ENCODE measurements at regions not wholly inside any gene's neighbourhood (a gene's known extent, or its start where the extent isn't known, plus 50 kb on each side); places are given as distances from the start of the nearest gene placed in this dataset.

- no peak for TF ChIP-seq CTCF (IDR thresholded peaks at IDR 0.05; ENCODE audit: insufficient read depth, low read depth, low read length)
- no peak for TF ChIP-seq EZH2 (IDR thresholded peaks at IDR 0.05; ENCODE audit: insufficient read depth, low read length)
Observed at GRCh38 chr1:57612833-57613232, 189.0 kb upstream of the DAB1 start.

Measured in astrocyte (in vitro differentiated cells and primary cell).